ENCODE measurements at regions not wholly inside any gene's neighbourhood (a gene's known extent, or its start where the extent isn't known, plus 50 kb on each side); places are given as distances from the start of the nearest gene placed in this dataset.

DNA sequence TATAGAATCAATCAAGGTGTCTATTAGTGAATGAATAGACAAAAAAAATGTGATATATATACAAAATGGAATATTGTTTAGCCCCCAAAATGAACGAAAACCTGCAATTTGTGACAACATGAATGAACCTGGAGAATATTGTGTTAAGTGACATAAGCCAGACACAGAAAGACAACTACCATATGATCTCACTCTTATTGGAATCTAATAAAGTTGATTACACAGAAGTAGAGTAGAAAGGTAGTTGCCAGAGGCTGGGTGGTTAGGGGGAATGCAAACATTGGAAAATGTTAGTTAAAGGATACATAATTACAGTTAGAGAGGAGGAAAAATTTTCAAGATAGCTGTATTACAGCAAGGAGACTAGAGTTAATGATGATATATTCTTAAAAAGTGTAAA, 1962.3 kb downstream of the EFNA5 start:
- Histone ChIP-seq H3K27ac (no peak overlapping the region), H3K9me3 (no peaks in the 10 kb centered on the region), H3K4me3 (ENCODE audit: low read depth in 1 of 2, low read length in 1 of 2) (no peak overlapping the region), H3K27me3 (no peaks in the 10 kb centered on the region), H3K36me3 (no peaks in the 10 kb centered on the region), H3K4me1 (ENCODE audit: control insufficient read depth in 1 of 2, insufficient read depth in 1 of 2, low read depth in 1 of 2, low read length in 1 of 2) (no peaks in the 10 kb centered on the region)
- TF ChIP-seq CTCF (IDR thresholded peaks at IDR 0.05): no peak

- no peak overlapping the region for H3K27ac ChIP-seq
- no peaks in the 10 kb centered on the region for H3K9me3 ChIP-seq
- no peaks in the 10 kb centered on the region for H3K27me3 ChIP-seq
- no peak overlapping the region for H3K4me3 ChIP-seq (ENCODE audit: low read depth in 1 of 2, low read length in 1 of 2)
- TF ChIP-seq CTCF (IDR thresholded peaks at IDR 0.05): no peak
- no peaks in the 10 kb centered on the region for H3K36me3 ChIP-seq
- H3K4me1 ChIP-seq (ENCODE audit: control insufficient read depth in 1 of 2, insufficient read depth in 1 of 2, low read depth in 1 of 2, low read length in 1 of 2): no peaks in the 10 kb centered on the region
These were observed 1968.4 kb downstream of the EFNA5 start for GRCh38 chr5:105702323-105702722.

DNA sequence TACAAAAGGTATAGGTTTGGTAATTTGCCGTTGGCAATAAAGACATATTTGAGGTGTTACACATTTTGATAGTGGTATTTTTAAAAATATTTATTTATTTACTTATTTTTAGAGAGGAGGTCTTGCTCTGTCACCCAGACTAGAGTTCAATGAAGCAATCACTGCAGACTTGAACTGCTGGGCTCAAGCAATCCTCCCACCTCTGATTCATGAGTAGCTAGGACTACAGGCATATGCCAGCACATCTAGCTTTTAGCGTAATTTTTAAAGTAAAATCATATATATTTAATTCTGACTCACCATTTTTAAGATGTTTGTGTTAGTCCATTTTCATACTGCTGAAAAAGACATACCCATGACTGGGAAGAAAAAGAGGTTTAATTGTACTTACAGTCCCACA, 1974.3 kb downstream of the EFNA5 start:
- Histone ChIP-seq H3K4me1 (ENCODE audit: control insufficient read depth in 1 of 2, insufficient read depth in 1 of 2, low read depth in 1 of 2, low read length in 1 of 2) (no peaks in the 10 kb centered on the region), H3K27me3 (no peaks in the 10 kb centered on the region), H3K4me3 (ENCODE audit: low read depth in 1 of 2, low read length in 1 of 2) (no peak overlapping the region), H3K9me3 (no peaks in the 10 kb centered on the region), H3K36me3 (no peaks in the 10 kb centered on the region), H3K27ac (no peak overlapping the region)
- TF ChIP-seq CTCF (IDR thresholded peaks at IDR 0.05): no peak

GRCh38 chr5:105695941-105696340, 1974.8 kb downstream of the EFNA5 start:
- TF ChIP-seq CTCF (IDR thresholded peaks at IDR 0.05): no peak
- Histone ChIP-seq H3K36me3 (no peaks in the 10 kb centered on the region), H3K9me3 (no peaks in the 10 kb centered on the region), H3K27ac (no peak overlapping the region), H3K4me1 (ENCODE audit: control insufficient read depth in 1 of 2, insufficient read depth in 1 of 2, low read depth in 1 of 2, low read length in 1 of 2) (no peaks in the 10 kb centered on the region), H3K27me3 (no peaks in the 10 kb centered on the region), H3K4me3 (ENCODE audit: low read depth in 1 of 2, low read length in 1 of 2) (no peak overlapping the region)

GRCh38 chr5:105689596-105689995, 1981.1 kb downstream of the EFNA5 start:
- no peak for TF ChIP-seq CTCF (IDR thresholded peaks at IDR 0.05)
- Histone ChIP-seq H3K27me3 (no peaks in the 10 kb centered on the region), H3K4me3 (ENCODE audit: low read depth in 1 of 2, low read length in 1 of 2) (no peak overlapping the region), H3K27ac (no peak overlapping the region), H3K4me1 (ENCODE audit: control insufficient read depth in 1 of 2, insufficient read depth in 1 of 2, low read depth in 1 of 2, low read length in 1 of 2) (no peaks in the 10 kb centered on the region), H3K9me3 (no peaks in the 10 kb centered on the region), H3K36me3 (no peaks in the 10 kb centered on the region)

- H3K4me1 ChIP-seq (ENCODE audit: control insufficient read depth in 1 of 2, insufficient read depth in 1 of 2, low read depth in 1 of 2, low read length in 1 of 2): no peaks in the 10 kb centered on the region
- no peak overlapping the region for H3K27ac ChIP-seq
- no peaks in the 10 kb centered on the region for H3K36me3 ChIP-seq
- no peaks in the 10 kb centered on the region for H3K27me3 ChIP-seq
- no peak for TF ChIP-seq CTCF (IDR thresholded peaks at IDR 0.05)
- H3K4me3 ChIP-seq (ENCODE audit: low read depth in 1 of 2, low read length in 1 of 2): no peak overlapping the region
- H3K9me3 ChIP-seq: no peaks in the 10 kb centered on the region
These were observed 1982.4 kb downstream of the EFNA5 start for GRCh38 chr5:105688227-105688792.

Measured in neutrophil (primary cell).